GM12878 (cell line): ENCODE measurements at regions not wholly inside any gene's neighbourhood (a gene's known extent, or its start where the extent isn't known, plus 50 kb on each side); places are given as distances from the start of the nearest gene placed in this dataset.
"Not testable (repeated sequence)": the region's sequence is repeated elsewhere in the genome, so short reads cannot be mapped to it uniquely, and the experiment has no call there.

ENCODE experiments used
- ATAC-seq: fragments of 200-7000 bp; cut with Tn5 transposase; 3 replicates; pipeline ENCODE4 v1.9.1; 2020; ENCODE audit warnings: mild to moderate bottlenecking, moderate library complexity
- BruUV-seq: library from RNA; stranded (reverse); fragments of 400-500 nt; replicated peaks from 2 replicates; lab custom pipeline; 2021; lab: Mats Ljungman, UMichigan
- CTCF ChIA-PET: fragments of 300-600 bp; sonication (Branson Sonifier 250); formaldehyde crosslinking; extraction: SDS; loops from one replicate; lab custom pipeline; 2021; ENCODE audit warnings: inconsistent platforms; lab: Yijun Ruan, JAX
- POLR2A ChIA-PET: fragments of 350-600 bp; formaldehyde crosslinking; extraction: SDS; loops from one replicate; lab custom pipeline; 2021; ENCODE audit warnings: inconsistent platforms; lab: Charles Lee
- RAD21 ChIA-PET: fragments of 300-600 bp; sonication (Branson Sonifier 250); formaldehyde crosslinking; loops from one replicate; lab custom pipeline; 2023; ENCODE audit warnings: antibody characterized with exemption; ENCODE audit not compliant: unreplicated experiment; lab: Charles Lee
- SMC1A ChIA-PET: fragments of 300-600 bp; sonication (Branson Sonifier 250); formaldehyde crosslinking; loops from one replicate; lab custom pipeline; 2023; ENCODE audit not compliant: unreplicated experiment, uncharacterized antibody; lab: Charles Lee
- DNase-seq: peaks from one replicate; pipeline ENCODE4 v3.0.0-alpha.2; 2011; ENCODE audit warnings: low read depth, low spot score
- FAIRE-seq: peaks from 3 replicates; lab custom pipeline; 2011; peaks lifted over from hg19 to GRCh38; lab: Jason Lieb, UNC
- H2AFZ ChIP-seq: 2 replicates; pipeline ENCODE4 v1.6.0; 2011; ENCODE audit warnings: low read depth, low read length, control low read depth; ENCODE audit not compliant: control insufficient read depth
- H3K27ac ChIP-seq: 2 replicates; pipeline ENCODE4 v1.5.1; 2011; ENCODE audit warnings: control low read depth; ENCODE audit not compliant: control insufficient read depth, insufficient read depth
- H3K27me3 ChIP-seq, 2 experiments: replicated peaks in 1 of 2; 2 replicates each; pipeline versions ENCODE4 v1.6.0 to v1.6.1; 2011; ENCODE audit warnings: low read length in 1 of 2; ENCODE audit not compliant: control insufficient read depth in 2 of 2, insufficient read depth in 2 of 2
- H3K36me3 ChIP-seq, 2 experiments: 2 replicates each; pipeline ENCODE4 v1.5.1; 2011; ENCODE audit warnings: low read length in 1 of 2; ENCODE audit not compliant: control insufficient read depth in 2 of 2, insufficient read depth in 2 of 2
- H3K4me1 ChIP-seq: 2 replicates; pipeline ENCODE4 v1.6.1; 2011; ENCODE audit warnings: mild to moderate bottlenecking, low read length, moderate library complexity, mixed read lengths; ENCODE audit not compliant: control insufficient read depth, insufficient read depth
- H3K4me2 ChIP-seq: 2 replicates; pipeline ENCODE4 v1.6.0; 2011; ENCODE audit warnings: control low read depth; ENCODE audit not compliant: control insufficient read depth, insufficient read depth
- H3K4me3 ChIP-seq: fragments of 200-600 bp; sonication (generic); 2 replicates; pipeline ENCODE4 v1.5.1; 2016
- H3K79me2 ChIP-seq: 2 replicates; pipeline ENCODE4 v1.6.0; 2011; ENCODE audit warnings: low read length; ENCODE audit not compliant: control insufficient read depth, insufficient read depth
- H3K9ac ChIP-seq: 2 replicates; pipeline ENCODE4 v1.8.0; 2011; ENCODE audit warnings: low read length, control low read depth, mixed read lengths; ENCODE audit not compliant: control insufficient read depth, insufficient read depth
- H3K9me3 ChIP-seq: replicated peaks from 3 replicates; pipeline ENCODE4 v1.5.1; 2011; ENCODE audit warnings: mild to moderate bottlenecking, low read length; ENCODE audit not compliant: control insufficient read depth, insufficient read depth
- H4K20me1 ChIP-seq: 2 replicates; pipeline ENCODE4 v1.6.0; 2011; ENCODE audit not compliant: control insufficient read depth, insufficient read depth
- CHD4 ChIP-seq: fragments of 200-600 bp; sonication (generic); IDR thresholded peaks from 2 replicates; pipeline ENCODE4 v1.6.1; 2016; ENCODE audit warnings: mild to moderate bottlenecking
- CREB1 ChIP-seq: IDR thresholded peaks from 2 replicates; pipeline ENCODE4 v1.6.1; 2012; ENCODE audit warnings: low read depth, mild to moderate bottlenecking, inconsistent platforms
- HDAC2 ChIP-seq: fragments of 200-600 bp; sonication (generic); IDR thresholded peaks from 2 replicates; pipeline ENCODE4 v1.6.1; 2017
- RUNX3 ChIP-seq: IDR thresholded peaks from 2 replicates; pipeline ENCODE4 v1.6.1; 2012; ENCODE audit warnings: low read length, inconsistent platforms
- SPI1 ChIP-seq: IDR thresholded peaks from 2 replicates; pipeline ENCODE4 v1.6.1; 2011; ENCODE audit warnings: low read depth, mild to moderate bottlenecking, low read length, moderate library complexity, borderline replicate concordance; ENCODE audit not compliant: insufficient read depth
- ZNF24 ChIP-seq: fragments of 450-650 bp; IDR thresholded peaks from 2 replicates; pipeline ENCODE4 v1.6.1; 2017; ENCODE audit warnings: antibody characterized with exemption, mild to moderate bottlenecking
- WGBS: methylation state at CpG from one replicate; pipeline ENCODE4 v1.1.6; 2016; ENCODE audit warnings: low lambda C conversion rate; ENCODE audit not compliant: insufficient replicate concordance, insufficient coverage; ENCODE audit errors: missing lambda C conversion rate; 5-methylcytosine and 5-hydroxymethylcytosine counted together
- in situ Hi-C: fragments of 300-500 bp; cut with MboI; formaldehyde crosslinking; loops from 9 replicates; pipeline ENCODE4 v1.14.3; 2018; ENCODE audit warnings: mixed read lengths
- intact Hi-C: fragments of 100-400 bp; cut with micrococcal nuclease; formaldehyde crosslinking; loops from one replicate; pipeline ENCODE4 v1.14.2; 2022; ENCODE audit not compliant: unreplicated experiment
- TF ChIP-seq, protein P1 (sequence below): IDR thresholded peaks from 2 replicates; pipeline ENCODE4 v1.6.1; 2011; ENCODE audit warnings: borderline replicate concordance, low read depth, mild to moderate bottlenecking, moderate library complexity, low read length; ENCODE audit not compliant: insufficient read depth, poor library complexity, severe bottlenecking

DNA sequence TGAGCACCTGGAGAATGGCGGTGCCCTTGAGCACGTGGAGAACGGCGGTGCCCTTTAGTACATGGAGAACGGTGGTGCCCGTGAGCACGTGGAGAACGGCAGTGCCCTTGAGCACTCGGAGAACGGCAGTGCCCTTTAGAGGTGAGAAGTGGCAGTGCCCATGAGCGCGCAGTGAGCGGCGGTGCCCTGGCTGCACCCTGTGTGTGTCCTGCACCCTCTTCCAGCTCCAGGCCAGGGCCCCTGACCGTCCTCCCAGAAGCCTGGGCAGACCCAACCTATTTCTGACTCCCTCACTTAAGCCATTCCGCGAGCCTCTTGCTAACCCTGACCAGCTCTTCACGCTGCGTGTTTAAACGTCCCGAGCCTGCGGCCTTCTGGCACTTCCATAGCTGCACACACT is 151.3 kb downstream of the DLL1 start (continued):
- TF ChIP-seq SPI1 (no peak), RUNX3 (no peak), CREB1 (no peak), CHD4 (no peak), ZNF24 (no peak), HDAC2 (no peak)
- TF ChIP-seq, protein P1, sequence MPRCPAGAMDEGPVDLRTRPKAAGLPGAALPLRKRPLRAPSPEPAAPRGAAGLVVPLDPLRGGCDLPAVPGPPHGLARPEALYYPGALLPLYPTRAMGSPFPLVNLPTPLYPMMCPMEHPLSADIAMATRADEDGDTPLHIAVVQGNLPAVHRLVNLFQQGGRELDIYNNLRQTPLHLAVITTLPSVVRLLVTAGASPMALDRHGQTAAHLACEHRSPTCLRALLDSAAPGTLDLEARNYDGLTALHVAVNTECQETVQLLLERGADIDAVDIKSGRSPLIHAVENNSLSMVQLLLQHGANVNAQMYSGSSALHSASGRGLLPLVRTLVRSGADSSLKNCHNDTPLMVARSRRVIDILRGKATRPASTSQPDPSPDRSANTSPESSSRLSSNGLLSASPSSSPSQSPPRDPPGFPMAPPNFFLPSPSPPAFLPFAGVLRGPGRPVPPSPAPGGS: no peak

GRCh38 chr6:170139046-170139445 is 151.8 kb downstream of the DLL1 start:
- H3K36me3 ChIP-seq, H3K79me2 ChIP-seq, ATAC-seq, DNase-seq, H3K4me3 ChIP-seq, BruUV-seq, H3K4me2 ChIP-seq, H3K27me3 ChIP-seq, H3K9ac ChIP-seq, in situ Hi-C loops, RAD21 ChIA-PET, H3K4me1 ChIP-seq, FAIRE-seq, H4K20me1 ChIP-seq, H3K27ac ChIP-seq, intact Hi-C loops, CTCF ChIA-PET, H3K9me3 ChIP-seq, SMC1A ChIA-PET, H2AFZ ChIP-seq, POLR2A ChIA-PET: not testable (repeated sequence)
- 82% methylated on average over 24 of the region's 24 CpGs for WGBS
